NCI-H1436 (cell line): ENCODE measurements at regions not wholly inside any gene's neighbourhood (a gene's known extent, or its start where the extent isn't known, plus 50 kb on each side); places are given as distances from the start of the nearest gene placed in this dataset.
"Not testable (repeated sequence)": the region's sequence is repeated elsewhere in the genome, so short reads cannot be mapped to it uniquely, and the experiment has no call there.

Source experiments
- DNase-seq: peaks from one replicate; lab custom pipeline; 2025; lab: John Stamatoyannopoulos, UW

GRCh38 chr2:203629699-203630098 is 76.7 kb upstream of the CD28 start:
- DNase-seq: no peak

GRCh38 chr2:203631068-203631757 is 75.2 kb upstream of the CD28 start:
- no peak for DNase-seq

DNA sequence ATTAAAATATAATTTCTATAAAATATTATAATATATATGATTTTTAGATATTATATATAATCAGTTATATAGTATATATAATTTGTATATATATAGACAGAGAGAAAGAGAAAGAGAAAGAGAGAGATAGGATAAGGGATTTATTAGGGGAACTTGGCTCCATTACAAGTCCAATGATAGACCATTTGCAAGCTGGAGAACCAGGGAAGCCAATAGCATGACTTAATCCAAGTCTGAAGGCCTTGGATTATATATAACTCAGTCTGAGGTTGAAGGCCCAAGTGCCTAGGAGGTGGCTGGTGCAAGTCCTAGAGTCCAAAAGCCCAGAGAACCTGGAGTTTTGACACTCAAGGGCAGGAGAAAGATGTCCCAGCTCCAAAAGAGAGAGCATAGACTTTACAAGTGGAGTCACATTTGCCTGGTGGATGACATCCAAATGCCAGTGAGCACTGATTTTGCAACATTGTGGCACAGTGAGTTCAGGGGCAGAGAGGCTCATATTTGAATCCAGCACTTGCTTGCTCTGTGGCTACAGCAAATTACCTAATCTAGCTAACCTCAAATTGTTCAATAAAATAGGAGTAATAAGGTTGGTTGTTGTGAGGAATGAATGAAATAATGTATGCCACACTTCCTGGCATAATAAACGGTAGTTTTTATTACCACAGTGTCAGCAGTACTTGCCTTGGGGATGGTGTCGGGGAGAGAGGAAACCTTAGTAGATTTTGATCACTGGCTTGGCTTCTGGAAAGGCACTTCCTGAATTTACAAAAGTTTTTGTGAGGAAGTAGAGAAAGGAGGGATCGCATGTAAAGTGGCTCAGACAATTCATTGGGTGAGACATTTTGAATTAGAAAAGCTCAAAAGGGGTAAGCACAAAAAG is 69.6 kb upstream of the CD28 start:
- no peak for DNase-seq

DNA sequence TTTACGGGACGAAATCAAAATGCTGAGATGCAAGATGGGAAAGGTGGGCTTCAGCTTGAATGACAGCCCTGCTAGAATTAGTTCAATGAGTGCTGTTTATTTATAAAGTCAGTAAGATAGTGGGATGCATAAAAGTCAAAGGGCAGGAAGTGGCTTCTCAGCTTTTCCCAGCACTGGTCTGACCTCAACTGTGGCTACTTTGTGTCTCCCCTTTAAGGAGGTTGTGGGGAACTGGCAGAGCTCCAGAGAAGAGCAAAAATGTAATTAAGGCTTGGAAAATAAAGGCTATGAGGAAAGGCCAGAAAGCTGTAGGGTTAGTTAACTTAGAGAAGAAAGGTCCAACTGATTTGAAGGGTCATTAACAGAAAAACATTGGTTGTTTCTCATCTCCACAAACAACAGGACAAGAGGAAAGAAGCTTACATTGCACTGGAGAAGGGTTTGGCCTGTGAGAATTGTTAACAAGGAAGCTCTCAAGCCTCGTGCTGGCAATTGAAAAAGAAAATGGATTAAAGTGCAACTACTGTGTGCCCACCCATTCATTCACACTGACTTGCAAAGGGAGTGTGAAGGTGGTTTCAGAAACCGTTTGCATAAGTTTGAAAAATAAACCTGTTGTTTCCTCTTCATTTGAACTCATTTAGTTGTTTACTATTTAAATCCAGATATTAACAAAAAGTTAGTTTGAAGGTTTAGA is 68.8 kb upstream of the CD28 start:
- DNase-seq: no peak

GRCh38 chr2:203641865-203642264 is 64.6 kb upstream of the CD28 start:
- DNase-seq: not testable (repeated sequence)

DNA sequence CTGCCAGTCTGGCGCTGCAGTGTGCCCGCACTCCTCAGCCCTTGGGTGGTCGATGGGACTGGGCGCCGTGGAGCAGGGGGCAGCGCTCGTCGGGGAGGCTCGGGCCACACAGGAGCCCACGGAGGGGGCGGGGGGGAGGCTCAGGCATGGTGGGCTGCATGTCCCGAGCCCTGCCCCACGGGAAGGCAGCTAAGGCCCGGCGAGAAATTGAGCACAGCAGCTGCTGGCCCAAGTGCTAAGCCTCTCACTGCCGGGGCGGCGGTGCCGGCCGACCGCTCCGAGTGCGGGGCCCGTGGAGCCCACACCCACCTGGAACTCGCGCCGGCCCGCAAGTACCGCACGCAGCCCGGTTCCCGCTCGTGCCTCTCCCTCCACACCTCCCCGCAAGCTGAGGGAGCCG is 63.6 kb upstream of the CD28 start:
- not testable (repeated sequence) for DNase-seq

DNA sequence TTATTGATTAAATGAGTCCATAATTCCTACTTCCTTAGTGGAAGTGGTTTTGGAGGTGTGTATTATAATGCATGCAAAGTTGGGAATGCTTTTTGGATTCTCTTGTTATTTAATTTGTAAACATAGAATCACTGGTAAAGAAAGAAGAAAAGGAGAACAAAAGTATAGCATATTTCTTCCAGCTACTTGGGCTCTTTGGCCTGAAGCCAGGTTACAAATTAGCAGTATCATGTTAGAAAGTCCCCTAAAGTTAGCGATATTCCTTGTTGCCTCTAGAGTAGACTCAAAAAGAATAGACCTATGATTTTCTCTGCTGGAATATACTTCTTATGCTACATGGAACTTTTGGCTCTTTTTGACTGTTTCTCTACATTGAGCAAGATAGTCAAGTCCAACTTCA is 60.6 kb upstream of the CD28 start:
- DNase-seq: no peak

- DNase-seq: no peak
Observed at GRCh38 chr2:203646266-203646864, 60.1 kb upstream of the CD28 start.

DNA sequence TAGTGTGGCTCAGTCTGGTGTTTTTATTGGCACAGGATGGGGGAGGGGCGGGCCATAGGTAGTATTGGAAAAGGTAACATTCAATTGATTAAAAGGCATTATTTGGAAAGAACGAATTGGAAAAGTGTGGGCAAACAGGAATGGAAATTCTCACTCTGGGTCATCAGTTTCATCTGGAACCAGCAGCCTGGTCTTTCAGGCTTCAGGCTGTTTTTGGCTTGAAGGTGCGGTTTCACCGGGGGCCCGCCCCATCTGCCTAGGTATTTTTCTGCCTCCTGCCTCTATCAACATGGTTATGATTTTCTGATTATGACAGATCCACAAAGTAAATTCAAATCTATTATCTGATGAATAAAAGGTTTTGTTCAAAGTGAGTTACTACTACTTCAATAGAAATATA is 59.5 kb upstream of the CD28 start:
- DNase-seq: no peak

GRCh38 chr2:203647579-203647978 is 58.9 kb upstream of the CD28 start:
- no peak for DNase-seq

DNA sequence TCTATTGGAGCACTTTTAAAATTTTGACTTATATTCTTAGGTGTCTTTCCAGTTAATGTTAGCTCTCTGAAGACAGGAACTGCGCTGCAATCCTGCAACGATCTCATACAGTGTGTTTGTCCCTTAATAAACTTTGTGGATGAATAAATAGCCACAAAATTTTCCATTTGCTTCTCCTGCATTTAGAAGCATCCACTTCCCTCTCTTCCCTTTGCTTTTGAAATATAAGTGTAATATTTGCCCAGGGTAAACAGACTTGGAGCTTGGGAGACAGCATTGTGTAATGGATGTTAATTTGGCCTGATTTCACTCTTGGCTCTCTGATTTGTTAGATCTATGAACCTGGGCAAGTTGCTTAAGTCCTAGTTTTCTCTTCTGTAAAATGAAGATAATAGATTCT is 58.2 kb upstream of the CD28 start:
- DNase-seq: no peak

GRCh38 chr2:203649176-203649814 is 57.1 kb upstream of the CD28 start:
- no peak for DNase-seq

DNA sequence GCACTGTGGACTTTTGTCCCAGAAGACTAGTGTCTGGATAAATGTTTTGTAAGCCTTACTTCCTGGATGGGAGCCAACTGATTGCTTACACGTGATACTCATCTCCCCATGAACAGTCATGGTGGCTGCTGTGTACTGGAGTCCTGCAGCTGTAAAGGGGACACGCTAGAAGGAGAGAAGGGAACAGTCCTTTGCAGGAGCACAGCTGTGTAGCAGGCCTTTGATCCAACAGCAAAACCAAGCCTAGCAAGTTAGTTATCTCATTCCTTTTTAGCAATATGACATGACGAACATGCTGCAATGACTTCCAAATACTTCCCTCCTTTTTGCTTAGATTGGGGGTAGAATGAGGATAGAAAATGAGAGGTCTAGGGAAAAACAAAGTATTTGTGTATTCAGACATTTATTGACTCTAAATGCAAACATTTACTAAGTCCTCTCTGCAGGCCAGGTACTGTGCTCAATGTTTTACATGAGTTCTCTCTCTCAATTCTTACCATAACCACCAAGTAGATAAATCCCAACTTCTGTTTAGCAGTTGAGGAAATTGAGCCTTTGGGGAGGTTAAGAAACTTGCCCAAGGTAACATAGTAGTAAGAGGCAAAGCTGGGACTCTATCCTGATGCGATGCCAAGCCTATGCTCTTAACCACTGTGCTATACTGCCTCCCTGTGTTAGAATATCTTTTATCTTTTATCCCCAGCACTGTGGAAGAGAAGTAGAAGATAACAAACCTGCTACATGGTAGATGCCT is 55.4 kb upstream of the CD28 start:
- DNase-seq: peak; percentile 19

DNA sequence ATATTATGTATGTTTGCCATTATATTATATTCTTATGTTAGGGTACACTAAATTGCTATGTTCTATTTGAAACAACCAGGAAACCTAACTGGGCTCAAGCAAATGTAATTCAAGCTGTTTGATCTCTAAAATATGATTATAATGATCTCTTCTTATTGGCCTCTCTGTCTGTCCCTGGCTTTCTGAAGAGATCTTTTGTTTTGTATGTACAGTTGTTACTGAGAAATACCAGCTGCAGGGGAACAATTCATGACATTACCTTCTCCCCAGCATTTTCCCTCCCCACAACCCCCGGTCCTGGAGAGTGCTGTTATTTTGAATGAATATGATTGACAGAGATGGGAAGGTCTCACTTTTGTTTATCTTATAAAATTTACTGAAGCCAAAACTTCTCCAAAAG is 54.8 kb upstream of the CD28 start:
- DNase-seq: no peak

DNA sequence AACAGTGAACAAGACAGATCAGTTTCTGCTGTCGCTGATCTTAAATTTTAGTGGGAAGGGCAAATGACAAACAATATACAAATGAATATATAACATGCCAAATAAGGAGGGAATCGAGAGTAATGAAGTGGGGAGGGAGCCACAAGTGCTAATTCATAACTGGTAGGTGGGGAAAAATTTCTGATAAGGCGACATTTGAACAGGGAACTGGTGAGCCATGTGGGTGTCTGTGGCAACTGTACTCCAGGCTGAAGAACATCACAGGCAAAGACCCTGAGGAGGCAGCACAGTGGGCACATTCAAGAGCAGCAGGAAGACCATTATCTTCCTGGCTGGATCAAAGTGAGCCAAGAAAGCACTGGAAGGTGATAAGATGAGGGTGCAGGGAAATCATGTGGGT is 51.6 kb upstream of the CD28 start:
- no peak for DNase-seq

GRCh38 chr2:203656522-203657287 is 49.7 kb upstream of the CD28 start:
- no peak for DNase-seq
